H1 (cell line): ENCODE measurements at regions not wholly inside any gene's neighbourhood (a gene's known extent, or its start where the extent isn't known, plus 50 kb on each side); places are given as distances from the start of the nearest gene placed in this dataset.

ENCODE experiments used
- CTCF ChIA-PET: fragments of 300-600 bp; sonication (Branson Sonifier 250); formaldehyde crosslinking; loops from one replicate; lab custom pipeline; 2021; ENCODE audit not compliant: partially characterized antibody; lab: Charles Lee
- POLR2A ChIA-PET: fragments of 300-600 bp; sonication (Branson Sonifier 250); formaldehyde crosslinking; loops from one replicate; lab custom pipeline; 2021; ENCODE audit warnings: inconsistent platforms; ENCODE audit not compliant: partially characterized antibody; lab: Charles Lee
- DNase-seq, 2 experiments: peaks; one replicate each; pipeline versions ENCODE4 v3.0.0 to v3.0.0-alpha.2; 2010 to 2022; ENCODE audit warnings: low spot score in 2 of 2, low read depth in 1 of 2, mixed read lengths in 1 of 2
- FAIRE-seq: peaks from 2 replicates; lab custom pipeline; 2011; peaks lifted over from hg19 to GRCh38; lab: Jason Lieb, UNC
- H2AFZ ChIP-seq: 2 replicates; pipeline ENCODE4 v1.8.1; 2012; ENCODE audit warnings: low read length, inconsistent platforms
- H2AK5ac ChIP-seq: 2 replicates; pipeline ENCODE4 v1.6.1; 2013; ENCODE audit warnings: low read depth, low read length
- H2BK120ac ChIP-seq: replicated peaks from 2 replicates; pipeline ENCODE3; 2013; ENCODE audit warnings: low read depth, low read length, inconsistent platforms
- H2BK12ac ChIP-seq: 2 replicates; pipeline ENCODE4 v1.6.1; 2013; ENCODE audit warnings: low read depth, low read length
- H2BK15ac ChIP-seq: 2 replicates; pipeline ENCODE4 v1.6.1; 2013; ENCODE audit warnings: low read length
- H2BK20ac ChIP-seq: 2 replicates; pipeline ENCODE4 v1.6.1; 2013; ENCODE audit warnings: low read length
- H2BK5ac ChIP-seq: 2 replicates; pipeline ENCODE4 v1.6.1; 2013; ENCODE audit warnings: low read depth, low read length
- H3K14ac ChIP-seq: 2 replicates; pipeline ENCODE4 v1.6.1; 2013; ENCODE audit warnings: inconsistent platforms; ENCODE audit not compliant: insufficient read length
- H3K18ac ChIP-seq: 2 replicates; pipeline ENCODE4 v1.6.1; 2013; ENCODE audit warnings: low read length; ENCODE audit errors: extremely low read depth
- H3K23ac ChIP-seq: 2 replicates; pipeline ENCODE4 v1.6.1; 2013; ENCODE audit warnings: inconsistent platforms; ENCODE audit not compliant: insufficient read length
- H3K23me2 ChIP-seq: 2 replicates; pipeline ENCODE4 v1.6.1; 2013; ENCODE audit warnings: low read depth, low read length
- H3K27ac ChIP-seq: 2 replicates; pipeline ENCODE4 v1.6.1; 2011; ENCODE audit warnings: low read depth, low read length, inconsistent platforms
- H3K27me3 ChIP-seq, 4 experiments: replicated peaks in 1 of 4; 1 replicate in 1 of 4; 2 replicates in 3 of 4; pipeline versions ENCODE4 v1.6.1 to v1.8.1; 2011 to 2013; ENCODE audit warnings: low read length in 3 of 4, mild to moderate bottlenecking in 3 of 4, inconsistent platforms in 2 of 4, mixed read lengths in 2 of 4, moderate library complexity in 1 of 4; ENCODE audit not compliant: control insufficient read depth in 3 of 4, insufficient read depth in 3 of 4; ENCODE audit errors: extremely low read depth in 1 of 4
- H3K36me3 ChIP-seq, 4 experiments: 2 replicates each; pipeline versions ENCODE4 v1.6.1 to v1.8.1; 2011 to 2013; ENCODE audit warnings: mild to moderate bottlenecking in 4 of 4, low read length in 3 of 4, moderate library complexity in 2 of 4, control low read depth in 1 of 4, inconsistent platforms in 1 of 4; ENCODE audit not compliant: insufficient read depth in 4 of 4, control insufficient read depth in 2 of 4
- H3K4ac ChIP-seq: replicated peaks from 2 replicates; pipeline ENCODE3; 2013; ENCODE audit warnings: low read length, low read depth, mixed read lengths, inconsistent platforms; ENCODE audit not compliant: insufficient read length
- H3K4me1 ChIP-seq, 4 experiments: replicated peaks in 1 of 4; 1 replicate in 1 of 4; 2 replicates in 3 of 4; pipeline versions ENCODE4 v1.6.1 to v1.8.1; 2011 to 2013; ENCODE audit warnings: low read length in 3 of 4, inconsistent platforms in 2 of 4, mixed read lengths in 1 of 4; ENCODE audit not compliant: insufficient read depth in 4 of 4, control insufficient read depth in 3 of 4
- H3K4me2 ChIP-seq, 2 experiments: 2 replicates each; pipeline versions ENCODE4 v1.6.1 to v1.8.1; 2011 to 2013; ENCODE audit warnings: low read depth in 2 of 2, low read length in 2 of 2, control low read depth in 1 of 2, inconsistent platforms in 1 of 2, mild to moderate bottlenecking in 1 of 2; ENCODE audit not compliant: insufficient read depth in 1 of 2
- H3K4me3 ChIP-seq, 4 experiments: fragments of 200-600, 300-600 bp in 1 of 4; sonication (generic), shearing (Covaris generic), sonication (Bioruptor Twin) in 1 of 4; 2 replicates each; pipeline versions ENCODE4 v1.5.1 to v1.8.1; 2011 to 2016; ENCODE audit warnings: low read length in 4 of 4, low read depth in 3 of 4, control low read depth in 2 of 4, inconsistent platforms in 2 of 4, mild to moderate bottlenecking in 2 of 4, mixed read lengths in 1 of 4, moderate library complexity in 1 of 4; ENCODE audit not compliant: insufficient read depth in 2 of 4; ENCODE audit errors: extremely low read depth in 1 of 4
- H3K56ac ChIP-seq: replicated peaks from 2 replicates; pipeline ENCODE3; 2013; ENCODE audit warnings: low read depth, mild to moderate bottlenecking, mixed read lengths, low read length, inconsistent platforms; ENCODE audit not compliant: insufficient read length
- H3K79me1 ChIP-seq: 2 replicates; pipeline ENCODE4 v1.6.1; 2013; ENCODE audit warnings: low read depth, low read length, control low read depth
- H3K79me2 ChIP-seq, 2 experiments: 2 replicates each; pipeline versions ENCODE4 v1.6.1 to v1.8.1; 2012 to 2013; ENCODE audit warnings: low read length in 2 of 2, mild to moderate bottlenecking in 2 of 2, inconsistent platforms in 1 of 2; ENCODE audit not compliant: insufficient read depth in 2 of 2, control insufficient read depth in 1 of 2
- H3K9ac ChIP-seq, 4 experiments: replicated peaks in 1 of 4; 1 replicate in 1 of 4; 2 replicates in 3 of 4; pipeline versions ENCODE4 v1.6.1 to v1.8.1; 2011 to 2013; ENCODE audit warnings: low read depth in 3 of 4, low read length in 3 of 4, control low read depth in 2 of 4, mild to moderate bottlenecking in 2 of 4, moderate library complexity in 2 of 4, inconsistent platforms in 1 of 4; ENCODE audit errors: extremely low read depth in 1 of 4
- H3K9me3 ChIP-seq, 2 experiments: 2 replicates each; pipeline versions ENCODE4 v1.6.1 to v1.8.1; 2012 to 2013; ENCODE audit warnings: mild to moderate bottlenecking in 2 of 2, moderate library complexity in 2 of 2, control low read depth in 1 of 2, inconsistent platforms in 1 of 2, low read depth in 1 of 2, low read length in 1 of 2, mixed read lengths in 1 of 2; ENCODE audit not compliant: insufficient read depth in 2 of 2
- H4K20me1 ChIP-seq, 2 experiments: replicated peaks in 1 of 2; 2 replicates each; pipeline versions ENCODE3 to v1.8.1; 2011 to 2013; ENCODE audit warnings: inconsistent platforms in 2 of 2, low read length in 2 of 2, mild to moderate bottlenecking in 1 of 2; ENCODE audit not compliant: insufficient read depth in 2 of 2, control insufficient read depth in 1 of 2
- H4K5ac ChIP-seq: 2 replicates; pipeline ENCODE4 v1.6.1; 2013; ENCODE audit warnings: low read length, low read depth, mixed read lengths, inconsistent platforms; ENCODE audit not compliant: insufficient read length
- H4K8ac ChIP-seq: 2 replicates; pipeline ENCODE4 v1.8.0; 2013; ENCODE audit warnings: mild to moderate bottlenecking, moderate library complexity, low read length, inconsistent platforms; ENCODE audit not compliant: insufficient read depth; ENCODE audit errors: extremely low read depth
- H4K91ac ChIP-seq: replicated peaks from 2 replicates; pipeline ENCODE3; 2013; ENCODE audit warnings: low read length, mixed read lengths, inconsistent platforms; ENCODE audit not compliant: insufficient read length
- ATF2 ChIP-seq: IDR thresholded peaks from 2 replicates; pipeline ENCODE4 v1.6.1; 2012; ENCODE audit warnings: low read length, inconsistent platforms
- CHD1 ChIP-seq: IDR thresholded peaks from 2 replicates; pipeline ENCODE4 v1.6.1; 2012; ENCODE audit warnings: low read depth, low read length, improper control_type of control experiment
- CTCF ChIP-seq, 3 experiments: IDR thresholded peaks; 1 replicate in 2 of 3; 2 replicates in 1 of 3; pipeline versions ENCODE4 v1.5.1 to v1.6.1; 2011; ENCODE audit warnings: low read length in 3 of 3, mild to moderate bottlenecking in 3 of 3, inconsistent platforms in 2 of 3, low read depth in 1 of 3, moderate library complexity in 1 of 3; ENCODE audit not compliant: insufficient read depth in 1 of 3; ENCODE audit errors: control extremely low read depth in 1 of 3
- GTF2F1 ChIP-seq: IDR thresholded peaks from 2 replicates; pipeline ENCODE4 v1.6.1; 2012; ENCODE audit warnings: low read depth, low read length, improper control_type of control experiment, borderline replicate concordance
- HDAC6 ChIP-seq: IDR thresholded peaks from one replicate; pipeline ENCODE4 v1.7.1; 2012; ENCODE audit warnings: low read depth, mild to moderate bottlenecking, inconsistent platforms, low read length, moderate library complexity
- JUND ChIP-seq: IDR thresholded peaks from 2 replicates; pipeline ENCODE4 v1.6.1; 2011; ENCODE audit warnings: mild to moderate bottlenecking, improper control_type of control experiment, low read length
- POLR2AphosphoS5 ChIP-seq: IDR thresholded peaks from 2 replicates; pipeline ENCODE4 v1.6.1; 2011; ENCODE audit warnings: low read depth, low read length
- RBBP5 ChIP-seq: IDR thresholded peaks from 2 replicates; pipeline ENCODE4 v1.7.1; 2012; ENCODE audit warnings: low read depth, mild to moderate bottlenecking, inconsistent platforms, low read length, moderate library complexity, borderline replicate concordance
- SIN3A ChIP-seq, 2 experiments: IDR thresholded peaks in 1 of 2; conservative IDR thresholded peaks in 1 of 2; 2 replicates each; pipeline ENCODE4 v1.6.1; 2011 to 2012; ENCODE audit warnings: low read length in 2 of 2, improper control_type of control experiment in 1 of 2, low read depth in 1 of 2, mild to moderate bottlenecking in 1 of 2
- TAF7 ChIP-seq: optimal IDR thresholded peaks from 2 replicates; pipeline ENCODE3; 2011; ENCODE audit warnings: low read depth, mild to moderate bottlenecking, inconsistent platforms, low read length, moderate library complexity, borderline replicate concordance
- TBP ChIP-seq: IDR thresholded peaks from 2 replicates; pipeline ENCODE4 v1.6.1; 2011; ENCODE audit warnings: low read depth, low read length, improper control_type of control experiment
- WGBS, 2 experiments: shearing (Covaris generic) in 1 of 2; methylation state at CpG; one replicate each; pipeline versions ENCODE4 v1.1.6 to v1.1.7; 2013 to 2015; ENCODE audit warnings: low lambda C conversion rate in 2 of 2, mixed read lengths in 2 of 2, inconsistent platforms in 1 of 2, low coverage in 1 of 2, missing lambda C conversion rate in 1 of 2; ENCODE audit not compliant: insufficient replicate concordance in 2 of 2, insufficient coverage in 1 of 2, insufficient read length in 1 of 2; ENCODE audit errors: extremely low coverage in 1 of 2, missing lambda C conversion rate in 1 of 2; 5-methylcytosine and 5-hydroxymethylcytosine counted together

- no peak overlapping the region for H3K9ac ChIP-seq
- H3K27me3 ChIP-seq = no peaks in the 10 kb centered on the region
- H3K23me2 ChIP-seq = no peaks in the 10 kb centered on the region
- H2BK5ac ChIP-seq = no peak overlapping the region
- no peak overlapping the region for H2BK20ac ChIP-seq
- no peak overlapping the region for H3K4ac ChIP-seq
- no peak overlapping the region for H3K14ac ChIP-seq
- FAIRE-seq (no peak), DNase-seq (no peak)
- H4K5ac ChIP-seq = no peak overlapping the region
- no peak overlapping the region for H2AFZ ChIP-seq
- H4K20me1 ChIP-seq = no peaks in the 10 kb centered on the region
- H4K91ac ChIP-seq = no peak overlapping the region
- no peak overlapping the region for H3K27ac ChIP-seq
- CTCF ChIA-PET = no interaction called here
- H2BK12ac ChIP-seq = no peak overlapping the region
- no peak overlapping the region for H3K18ac ChIP-seq
- peaks cover 0 to 6% of the 10 kb centered on the region in 2 experiments; a peak in 2 of 4 replicates for H3K9me3 ChIP-seq
- no peaks in the 10 kb centered on the region for H3K79me2 ChIP-seq
- no peak overlapping the region for H4K8ac ChIP-seq
- H2BK120ac ChIP-seq = no peak overlapping the region
- no peaks in the 10 kb centered on the region for H3K4me1 ChIP-seq
- no peak overlapping the region for H3K56ac ChIP-seq
- 98% methylated on average over 17 of the region's 31 CpGs; no CpG with 5 or more reads in 1 of the 2 experiments for WGBS, 2 experiments
- H3K4me3 ChIP-seq = no peak overlapping the region
- H3K36me3 ChIP-seq = no peaks in the 10 kb centered on the region
- no peaks in the 10 kb centered on the region for H3K79me1 ChIP-seq
- H3K23ac ChIP-seq = no peak overlapping the region
- H2AK5ac ChIP-seq = no peak overlapping the region
- H2BK15ac ChIP-seq = no peak overlapping the region
- POLR2A ChIA-PET = no interaction called here
- H3K4me2 ChIP-seq = no peak overlapping the region
- TF ChIP-seq ATF2 (no peak), TAF7 (no peak), GTF2F1 (no peak), POLR2AphosphoS5 (no peak), JUND (no peak), CHD1 (no peak), SIN3A (conservative IDR thresholded peaks at IDR 0.05 in 1 of 2, IDR thresholded peaks at IDR 0.05 in 1 of 2; ENCODE audit: low read depth in 1 of 2, low read length in 2 of 2) (no peak), TBP (no peak), HDAC6 (no peak), RBBP5 (no peak), CTCF (IDR thresholded peaks at IDR 0.05; ENCODE audit: control extremely low read depth in 1 of 3, insufficient read depth in 1 of 3, low read depth in 1 of 3, low read length in 3 of 3) (no peak)
Observed at GRCh38 chrX:35625714-35626113, 172.4 kb upstream of the MAGEB16 start.
